ENCODE measurements at regions not wholly inside any gene's neighbourhood (a gene's known extent, or its start where the extent isn't known, plus 50 kb on each side); places are given as distances from the start of the nearest gene placed in this dataset.
A peak's percentile ranks its signal among the peaks of the same experiment; 100 is the strongest.

- ATAC-seq (ENCODE audit: low FRiP score), result no peak
- no peak for DNase-seq (ENCODE audit: low spot score)
- TF ChIP-seq CTCF (IDR thresholded peaks at IDR 0.05), result no peak
These were observed 92.6 kb downstream of the RDH14 start for GRCh38 chr2:18467749-18468360.

GRCh38 chr2:18465979-18466378 is 94.5 kb downstream of the RDH14 start:
- ATAC-seq (ENCODE audit: low FRiP score) (no peak), DNase-seq (ENCODE audit: low spot score) (no peak)
- no peak for TF ChIP-seq CTCF (IDR thresholded peaks at IDR 0.05)

- DNase-seq (ENCODE audit: low spot score) (no peak), ATAC-seq (ENCODE audit: low FRiP score) (no peak)
- no peak for TF ChIP-seq CTCF (IDR thresholded peaks at IDR 0.05)
These were observed 95.5 kb downstream of the RDH14 start for GRCh38 chr2:18464913-18465312.

- peak; percentile 37 for ATAC-seq (ENCODE audit: low FRiP score)
- TF ChIP-seq CTCF (IDR thresholded peaks at IDR 0.05), result no peak
These were observed 104.4 kb downstream of the RDH14 start for GRCh38 chr2:18456026-18456425.

GRCh38 chr2:18455236-18455862 is 105.1 kb downstream of the RDH14 start:
- ATAC-seq (ENCODE audit: low FRiP score), result peak; percentile 87
- no peak for DNase-seq (ENCODE audit: low spot score)
- TF ChIP-seq CTCF (IDR thresholded peaks at IDR 0.05), result no peak

More at GRCh38 chr2:18456026-18456425, 104.4 kb downstream of the RDH14 start:
- DNase-seq (ENCODE audit: low spot score), result no peak

- TF ChIP-seq CTCF (IDR thresholded peaks at IDR 0.05), result no peak
- DNase-seq (ENCODE audit: low spot score) (no peak), ATAC-seq (ENCODE audit: low FRiP score) (no peak)
These were observed 105.7 kb downstream of the RDH14 start for GRCh38 chr2:18454692-18455235.

GRCh38 chr2:18446715-18447114 is 113.7 kb downstream of the RDH14 start:
- DNase-seq (ENCODE audit: low spot score) (no peak), ATAC-seq (ENCODE audit: low FRiP score) (no peak)
- TF ChIP-seq CTCF (IDR thresholded peaks at IDR 0.05), result no peak
